Peyer's patch (tissue), 4 donors: ENCODE measurements at regions not wholly inside any gene's neighbourhood (a gene's known extent, or its start where the extent isn't known, plus 50 kb on each side); places are given as distances from the start of the nearest gene placed in this dataset.

Experiments used
- POLR2A ChIP-seq, 2 donors: fragments of 450-650 bp; IDR thresholded peaks; one replicate each; pipeline ENCODE4 v1.5.1; 2017; ENCODE audit warnings: antibody characterized with exemption in 2 of 2, mild to moderate bottlenecking in 2 of 2, moderate library complexity in 2 of 2
- TF ChIP-seq, protein P1 (sequence below), 6 experiments: fragments of 450-650 bp in 4 of 6; fragments of 200-600 bp in 2 of 6; sonication (generic) in 1 of 6; IDR thresholded peaks; one replicate each; pipeline ENCODE4 v1.5.1; 2017 to 2019; ENCODE audit warnings: antibody characterized with exemption in 6 of 6, mild to moderate bottlenecking in 3 of 6, moderate library complexity in 1 of 6

DNA sequence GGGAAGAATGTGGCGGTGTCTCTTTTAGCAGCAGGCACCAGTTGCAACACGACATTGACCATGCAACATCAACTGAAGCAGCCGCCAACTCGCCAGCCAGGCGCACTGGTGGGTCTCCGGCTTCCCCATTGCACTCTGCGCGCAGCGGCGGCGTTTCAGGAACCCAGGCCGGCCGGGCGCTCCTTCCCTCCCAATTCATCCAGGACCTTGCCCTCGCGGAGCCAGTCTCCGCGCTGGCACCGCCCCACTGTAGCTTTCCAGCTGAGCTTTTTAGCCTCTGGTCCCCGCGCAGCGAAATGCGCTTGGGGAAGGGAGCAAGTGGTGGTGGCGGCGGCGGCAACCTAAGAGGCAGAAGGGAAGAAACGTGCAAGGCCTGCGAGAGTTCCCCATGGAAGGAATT lies 297.9 kb upstream of the RIMS1 start:
- TF ChIP-seq, protein P1, sequence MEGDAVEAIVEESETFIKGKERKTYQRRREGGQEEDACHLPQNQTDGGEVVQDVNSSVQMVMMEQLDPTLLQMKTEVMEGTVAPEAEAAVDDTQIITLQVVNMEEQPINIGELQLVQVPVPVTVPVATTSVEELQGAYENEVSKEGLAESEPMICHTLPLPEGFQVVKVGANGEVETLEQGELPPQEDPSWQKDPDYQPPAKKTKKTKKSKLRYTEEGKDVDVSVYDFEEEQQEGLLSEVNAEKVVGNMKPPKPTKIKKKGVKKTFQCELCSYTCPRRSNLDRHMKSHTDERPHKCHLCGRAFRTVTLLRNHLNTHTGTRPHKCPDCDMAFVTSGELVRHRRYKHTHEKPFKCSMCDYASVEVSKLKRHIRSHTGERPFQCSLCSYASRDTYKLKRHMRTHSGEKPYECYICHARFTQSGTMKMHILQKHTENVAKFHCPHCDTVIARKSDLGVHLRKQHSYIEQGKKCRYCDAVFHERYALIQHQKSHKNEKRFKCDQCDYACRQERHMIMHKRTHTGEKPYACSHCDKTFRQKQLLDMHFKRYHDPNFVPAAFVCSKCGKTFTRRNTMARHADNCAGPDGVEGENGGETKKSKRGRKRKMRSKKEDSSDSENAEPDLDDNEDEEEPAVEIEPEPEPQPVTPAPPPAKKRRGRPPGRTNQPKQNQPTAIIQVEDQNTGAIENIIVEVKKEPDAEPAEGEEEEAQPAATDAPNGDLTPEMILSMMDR (IDR thresholded peaks at IDR 0.05): no peak
- no peak for TF ChIP-seq POLR2A (IDR thresholded peaks at IDR 0.05)
